ENCODE measurements at regions not wholly inside any gene's neighbourhood (a gene's known extent, or its start where the extent isn't known, plus 50 kb on each side); places are given as distances from the start of the nearest gene placed in this dataset.

DNA sequence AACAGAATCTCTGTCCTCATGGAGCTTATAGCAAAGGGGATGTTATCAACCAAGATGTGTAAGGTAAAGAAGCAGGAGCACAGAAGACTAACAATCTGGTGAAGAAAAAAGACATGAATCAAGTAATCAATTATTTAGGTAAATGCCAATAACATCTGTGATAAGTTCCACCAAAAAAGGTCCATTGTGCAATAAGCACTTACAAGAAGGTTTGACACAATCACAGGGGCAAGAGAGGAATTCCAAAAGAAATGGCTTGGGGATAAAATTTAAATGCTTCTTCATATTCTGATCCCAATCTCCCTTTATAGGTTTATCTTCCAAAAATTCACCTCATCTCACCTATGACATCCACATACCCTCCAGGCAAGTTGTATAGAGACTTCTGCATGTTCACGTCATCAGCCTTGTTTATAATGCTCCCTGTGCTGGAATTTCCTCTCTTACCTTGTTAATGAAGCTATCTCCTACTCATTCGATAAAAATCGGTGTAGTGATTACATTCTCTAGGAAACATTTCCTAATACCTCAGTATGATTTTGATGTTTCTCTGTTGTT is 53.6 kb upstream of the DPT start:
- Histone ChIP-seq H3K9me3 (ENCODE audit: insufficient read depth, low read depth, low read length) (no peaks in the 10 kb centered on the region), H3K36me3 (ENCODE audit: insufficient read depth, low read length) (no peaks in the 10 kb centered on the region), H2AFZ (ENCODE audit: low read depth, low read length) (no peak overlapping the region), H3K27me3 (ENCODE audit: insufficient read depth, low read length) (no peaks in the 10 kb centered on the region), H3K4me2 (ENCODE audit: low read length) (no peak overlapping the region), H3K4me3 (ENCODE audit: insufficient read depth, low read depth, low read length) (no peak overlapping the region), H3K4me1 (ENCODE audit: insufficient read depth, low read length) (no peaks in the 10 kb centered on the region), H3K27ac (ENCODE audit: low read depth, low read length) (no peak overlapping the region), H3K79me2 (ENCODE audit: insufficient read depth, low read length) (no peaks in the 10 kb centered on the region), H3K9ac (ENCODE audit: low read length) (no peak overlapping the region), H4K20me1 (ENCODE audit: insufficient read depth, low read length) (no peaks in the 10 kb centered on the region)
- no peaks in the 10 kb centered on the region for H3K9me3 Mint-ChIP-seq (ENCODE audit: unreplicated experiment)
- no peaks in the 10 kb centered on the region for H3K4me1 Mint-ChIP-seq (ENCODE audit: low read depth, unreplicated experiment)
- H3K27me3 Mint-ChIP-seq (ENCODE audit: low read depth, unreplicated experiment) = peaks cover 2% of the 10 kb centered on the region
- H3K27ac Mint-ChIP-seq (ENCODE audit: unreplicated experiment) = no peak overlapping the region
- H3K36me3 Mint-ChIP-seq (ENCODE audit: low read depth, unreplicated experiment) = no peaks in the 10 kb centered on the region
- H3K4me3 Mint-ChIP-seq (ENCODE audit: unreplicated experiment) = no peak overlapping the region
- FAIRE-seq = no peak
- TF ChIP-seq, protein P1, sequence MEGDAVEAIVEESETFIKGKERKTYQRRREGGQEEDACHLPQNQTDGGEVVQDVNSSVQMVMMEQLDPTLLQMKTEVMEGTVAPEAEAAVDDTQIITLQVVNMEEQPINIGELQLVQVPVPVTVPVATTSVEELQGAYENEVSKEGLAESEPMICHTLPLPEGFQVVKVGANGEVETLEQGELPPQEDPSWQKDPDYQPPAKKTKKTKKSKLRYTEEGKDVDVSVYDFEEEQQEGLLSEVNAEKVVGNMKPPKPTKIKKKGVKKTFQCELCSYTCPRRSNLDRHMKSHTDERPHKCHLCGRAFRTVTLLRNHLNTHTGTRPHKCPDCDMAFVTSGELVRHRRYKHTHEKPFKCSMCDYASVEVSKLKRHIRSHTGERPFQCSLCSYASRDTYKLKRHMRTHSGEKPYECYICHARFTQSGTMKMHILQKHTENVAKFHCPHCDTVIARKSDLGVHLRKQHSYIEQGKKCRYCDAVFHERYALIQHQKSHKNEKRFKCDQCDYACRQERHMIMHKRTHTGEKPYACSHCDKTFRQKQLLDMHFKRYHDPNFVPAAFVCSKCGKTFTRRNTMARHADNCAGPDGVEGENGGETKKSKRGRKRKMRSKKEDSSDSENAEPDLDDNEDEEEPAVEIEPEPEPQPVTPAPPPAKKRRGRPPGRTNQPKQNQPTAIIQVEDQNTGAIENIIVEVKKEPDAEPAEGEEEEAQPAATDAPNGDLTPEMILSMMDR (IDR thresholded peaks at IDR 0.05; ENCODE audit: insufficient read depth, low read depth, low read length) = no peak
- TF ChIP-seq EZH2 (IDR thresholded peaks at IDR 0.05; ENCODE audit: insufficient read depth, low read length) = no peak
- DNase-seq (ENCODE audit: low read depth) = no peak

DNA sequence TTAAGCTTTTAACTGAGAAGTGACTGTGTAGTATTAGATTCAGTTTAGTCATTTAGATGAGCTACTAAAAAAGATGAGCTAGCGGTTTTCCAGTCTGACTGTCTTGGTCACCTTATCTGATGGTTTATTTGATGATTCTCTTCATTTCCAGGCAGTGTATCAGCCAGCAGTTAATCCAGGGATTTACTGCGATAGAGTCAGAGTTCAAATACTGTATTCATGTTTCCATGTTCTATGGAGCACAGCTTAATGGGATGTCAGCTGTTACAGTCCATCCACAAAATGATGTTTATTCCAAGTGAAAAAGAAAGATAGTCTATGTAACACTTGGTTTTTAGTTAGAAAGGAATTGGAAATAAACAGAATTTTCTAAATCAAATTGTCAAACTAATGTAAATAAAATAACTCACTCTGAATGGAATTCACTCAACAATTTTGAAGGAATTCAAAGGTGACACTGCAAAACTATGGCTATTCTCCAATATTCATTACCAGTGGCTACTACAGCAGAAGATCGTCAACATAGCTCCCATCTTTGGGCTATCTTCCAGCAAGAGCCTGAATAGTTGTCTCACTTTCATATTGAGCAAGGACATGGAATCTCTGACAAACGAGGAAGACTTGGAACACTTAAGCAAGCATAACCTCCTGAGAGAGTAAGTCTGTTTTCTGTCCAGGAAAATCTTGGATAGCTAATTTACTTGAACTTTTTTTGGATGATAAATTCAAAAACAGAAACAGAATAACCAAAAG is 54.6 kb upstream of the DPT start:
- H3K4me2 ChIP-seq (ENCODE audit: low read length) = no peak overlapping the region
- no peak overlapping the region for H3K9ac ChIP-seq (ENCODE audit: low read length)
- Mint-ChIP-seq H3K27ac (ENCODE audit: unreplicated experiment) (no peak overlapping the region), H3K4me3 (ENCODE audit: unreplicated experiment) (no peak overlapping the region), H3K36me3 (ENCODE audit: low read depth, unreplicated experiment) (no peaks in the 10 kb centered on the region), H3K9me3 (ENCODE audit: unreplicated experiment) (no peaks in the 10 kb centered on the region), H3K27me3 (ENCODE audit: low read depth, unreplicated experiment) (peaks cover 2% of the 10 kb centered on the region), H3K4me1 (ENCODE audit: low read depth, unreplicated experiment) (no peaks in the 10 kb centered on the region)
- H3K27me3 ChIP-seq (ENCODE audit: insufficient read depth, low read length) = no peaks in the 10 kb centered on the region
- no peaks in the 10 kb centered on the region for H3K79me2 ChIP-seq (ENCODE audit: insufficient read depth, low read length)
- FAIRE-seq = no peak
- H3K4me3 ChIP-seq (ENCODE audit: insufficient read depth, low read depth, low read length) = no peak overlapping the region
- H2AFZ ChIP-seq (ENCODE audit: low read depth, low read length) = no peak overlapping the region
- H3K36me3 ChIP-seq (ENCODE audit: insufficient read depth, low read length) = no peaks in the 10 kb centered on the region
- H3K9me3 ChIP-seq (ENCODE audit: insufficient read depth, low read depth, low read length) = no peaks in the 10 kb centered on the region
- peak; percentile 38 for DNase-seq (ENCODE audit: low read depth)
- H4K20me1 ChIP-seq (ENCODE audit: insufficient read depth, low read length) = no peaks in the 10 kb centered on the region
- H3K4me1 ChIP-seq (ENCODE audit: insufficient read depth, low read length) = no peaks in the 10 kb centered on the region
- TF ChIP-seq EZH2 (IDR thresholded peaks at IDR 0.05; ENCODE audit: insufficient read depth, low read length) = no peak
- TF ChIP-seq, protein P1 (IDR thresholded peaks at IDR 0.05; ENCODE audit: insufficient read depth, low read depth, low read length) = no peak
- H3K27ac ChIP-seq (ENCODE audit: low read depth, low read length) = no peak overlapping the region

Measured in astrocyte (in vitro differentiated cells and primary cell).